GM12865 (cell line): ENCODE measurements at regions not wholly inside any gene's neighbourhood (a gene's known extent, or its start where the extent isn't known, plus 50 kb on each side); places are given as distances from the start of the nearest gene placed in this dataset.

Source experiments
- DNase-seq: peaks from one replicate; pipeline ENCODE4 v3.0.0; 2010; ENCODE audit warnings: low read depth
- H3K4me3 ChIP-seq: 2 replicates; pipeline ENCODE4 v1.5.1; 2011; ENCODE audit warnings: mild to moderate bottlenecking, low read depth, low read length, control low read depth
- CTCF ChIP-seq: IDR thresholded peaks from 2 replicates; pipeline ENCODE4 v1.5.1; 2011; ENCODE audit warnings: low read length, control low read depth, low read depth, inconsistent platforms; ENCODE audit not compliant: insufficient read depth; ENCODE audit errors: missing control alignments

DNA sequence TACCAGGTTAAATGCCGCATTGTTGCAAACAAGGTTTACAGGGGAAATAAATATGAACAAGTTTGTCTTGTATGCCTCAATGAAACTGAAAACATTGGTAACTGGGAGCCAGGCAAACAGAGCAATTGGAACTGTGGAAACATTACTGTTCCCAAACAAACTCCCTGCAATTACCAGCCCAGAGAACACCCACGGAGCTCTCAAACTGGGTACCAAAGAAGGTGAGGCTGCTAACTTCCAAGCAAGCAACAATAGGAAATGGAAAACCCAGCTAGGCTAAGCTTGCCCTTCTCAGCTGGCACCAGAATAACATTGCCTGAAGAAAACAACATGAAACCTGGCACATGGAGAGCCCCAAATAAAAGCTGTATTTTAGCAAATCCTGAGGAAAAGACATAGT lies 218.9 kb upstream of the THRB start:
- no peak for TF ChIP-seq CTCF
- DNase-seq, result no peak

DNA sequence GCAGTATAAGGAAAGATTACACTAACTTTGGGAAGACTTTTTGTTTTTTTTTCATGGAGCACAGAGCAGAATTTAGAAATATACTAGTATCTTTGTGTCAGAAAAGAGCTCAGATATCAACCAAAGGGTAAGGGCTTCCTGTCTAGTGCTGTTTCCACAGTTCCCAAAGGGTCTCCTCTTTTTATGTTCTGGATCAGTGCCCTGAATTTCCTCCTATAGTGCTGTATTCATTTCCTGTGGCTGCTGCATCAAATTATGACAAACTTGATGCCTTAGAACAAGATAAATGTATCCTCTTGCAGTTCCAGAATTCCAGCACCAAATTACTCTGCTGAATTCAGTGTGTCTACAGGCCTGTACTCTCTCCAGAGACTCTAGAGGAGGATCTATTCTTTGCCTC lies 219.8 kb upstream of the THRB start:
- no peak for DNase-seq
- no peak for TF ChIP-seq CTCF
- no peak overlapping the region for H3K4me3 ChIP-seq

More for the DNA sequence above, 218.9 kb upstream of the THRB start:
- H3K4me3 ChIP-seq, result no peak overlapping the region

DNA sequence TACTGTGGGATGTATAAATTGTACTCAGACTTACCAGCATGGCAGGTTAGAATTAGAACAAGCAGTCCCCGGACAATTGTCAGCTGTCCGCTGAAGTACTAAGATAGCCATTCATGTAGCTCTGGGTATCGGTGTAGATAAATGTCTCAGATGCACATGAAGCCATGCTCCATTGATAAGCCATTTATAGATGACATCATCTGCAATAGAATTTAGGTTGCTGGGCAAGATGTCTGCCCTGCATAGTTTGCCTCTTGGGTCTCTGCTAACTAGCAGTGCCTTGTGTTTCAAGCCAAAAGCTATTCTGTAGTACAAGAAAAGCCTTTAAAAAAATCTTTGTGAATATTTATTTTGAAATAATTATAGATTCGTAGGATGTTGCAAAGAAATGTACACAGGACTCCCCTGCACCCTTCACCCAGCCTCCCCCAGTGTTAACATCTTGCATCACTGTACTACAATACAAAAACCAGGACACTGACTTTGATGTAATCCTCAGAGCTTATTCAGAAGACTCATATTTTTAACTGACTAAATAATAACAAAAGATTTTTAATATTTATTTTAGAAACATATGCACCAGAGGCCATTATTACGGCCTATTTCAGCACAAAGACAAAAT lies 220.6 kb upstream of the THRB start:
- H3K4me3 ChIP-seq, result no peak overlapping the region
- DNase-seq, result no peak
- TF ChIP-seq CTCF, result no peak

DNA sequence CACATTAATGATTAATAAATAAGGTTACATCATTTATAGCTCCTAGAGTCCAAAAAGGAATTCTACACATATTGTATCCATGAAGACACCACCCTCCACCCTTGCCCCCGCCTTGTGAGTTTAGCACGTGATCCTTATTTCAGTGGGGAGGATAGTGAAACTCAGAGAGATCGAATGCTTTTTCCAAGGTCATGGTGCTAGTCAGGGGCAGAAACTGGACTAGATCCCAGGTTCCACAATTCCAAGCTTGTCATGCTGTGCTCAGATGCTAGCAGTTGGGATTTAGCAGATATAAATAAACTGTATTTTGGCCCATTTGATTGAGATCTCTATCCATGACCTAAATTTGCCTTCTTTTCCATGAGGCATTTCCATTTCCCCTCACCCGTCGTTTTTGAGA lies 227.4 kb upstream of the THRB start:
- no peak for TF ChIP-seq CTCF
- DNase-seq, result no peak
- H3K4me3 ChIP-seq, result no peak overlapping the region

- no peak for DNase-seq
- H3K4me3 ChIP-seq, result no peak overlapping the region
- TF ChIP-seq CTCF, result no peak
Observed at GRCh38 chr3:24725514-24726255, 231.0 kb upstream of the THRB start.

GRCh38 chr3:24726423-24726822 lies 231.8 kb upstream of the THRB start:
- no peak overlapping the region for H3K4me3 ChIP-seq
- no peak for DNase-seq
- TF ChIP-seq CTCF, result no peak

DNA sequence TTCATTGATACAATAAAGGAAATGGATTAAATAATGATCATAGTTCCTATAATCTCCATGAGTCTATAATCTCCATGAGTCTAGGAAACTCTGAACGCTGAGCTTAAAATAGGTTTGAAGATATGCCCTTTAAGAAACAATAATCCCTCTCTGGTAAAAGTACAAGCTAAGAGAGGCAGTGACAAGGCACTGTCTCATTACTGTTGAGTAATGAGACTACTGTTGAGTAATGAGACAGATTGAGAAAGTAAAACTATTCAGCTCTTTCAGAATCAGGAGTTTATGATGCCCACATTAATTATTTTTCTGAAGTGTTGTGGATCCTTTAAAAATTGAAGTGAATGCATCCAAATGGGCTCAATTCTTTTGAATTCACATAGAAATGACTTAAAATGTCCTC lies 235.5 kb upstream of the THRB start:
- no peak for TF ChIP-seq CTCF
- DNase-seq, result no peak
- H3K4me3 ChIP-seq, result no peak overlapping the region
